ENCODE measurements at regions not wholly inside any gene's neighbourhood (a gene's known extent, or its start where the extent isn't known, plus 50 kb on each side); places are given as distances from the start of the nearest gene placed in this dataset.

GRCh38 chr1:90190523-90190922 is 195.6 kb downstream of the ZNF326 start:
- FAIRE-seq: no peak

- FAIRE-seq: no peak
Measured at GRCh38 chr1:90189889-90190288, 195.0 kb downstream of the ZNF326 start.

GRCh38 chr1:90187323-90187585 is 192.3 kb downstream of the ZNF326 start:
- FAIRE-seq: no peak

- no peak for FAIRE-seq
Measured at GRCh38 chr1:90186506-90187322, 191.8 kb downstream of the ZNF326 start.

- FAIRE-seq: no peak
Measured at GRCh38 chr1:90176530-90176929, 181.6 kb downstream of the ZNF326 start.

GRCh38 chr1:90175490-90176167 is 180.7 kb downstream of the ZNF326 start:
- no peak for FAIRE-seq

- FAIRE-seq: no peak
Measured at GRCh38 chr1:90174246-90174645, 179.3 kb downstream of the ZNF326 start.

- no peak for FAIRE-seq
Measured at GRCh38 chr1:90162216-90162615, 167.3 kb downstream of the ZNF326 start.

GRCh38 chr1:90161625-90162024 is 166.7 kb downstream of the ZNF326 start:
- FAIRE-seq: no peak

- FAIRE-seq: no peak
Measured at GRCh38 chr1:90155721-90156487, 161.0 kb downstream of the ZNF326 start.

- no peak for FAIRE-seq
Measured at GRCh38 chr1:90154711-90155110, 159.8 kb downstream of the ZNF326 start.

GRCh38 chr1:90149101-90149500 is 154.2 kb downstream of the ZNF326 start:
- no peak for FAIRE-seq

GRCh38 chr1:90147093-90147492 is 152.2 kb downstream of the ZNF326 start:
- no peak for FAIRE-seq

GRCh38 chr1:90144820-90145219 is 149.9 kb downstream of the ZNF326 start:
- FAIRE-seq: no peak

GRCh38 chr1:90143591-90143990 is 148.7 kb downstream of the ZNF326 start:
- FAIRE-seq: no peak

- FAIRE-seq: no peak
Measured at GRCh38 chr1:90142697-90143096, 147.8 kb downstream of the ZNF326 start.

GRCh38 chr1:90139837-90140236 is 144.9 kb downstream of the ZNF326 start:
- no peak for FAIRE-seq

- FAIRE-seq: no peak
Measured at GRCh38 chr1:90135286-90135685, 140.4 kb downstream of the ZNF326 start.

- FAIRE-seq: no peak
Measured at GRCh38 chr1:90134175-90134955, 139.5 kb downstream of the ZNF326 start.

GRCh38 chr1:90133133-90133532 is 138.2 kb downstream of the ZNF326 start:
- peak; percentile 74 for FAIRE-seq

- no peak for FAIRE-seq
Measured at GRCh38 chr1:90132306-90132705, 137.4 kb downstream of the ZNF326 start.

GRCh38 chr1:90127288-90127953 is 132.5 kb downstream of the ZNF326 start:
- FAIRE-seq: no peak

GRCh38 chr1:90126834-90127233 is 131.9 kb downstream of the ZNF326 start:
- no peak for FAIRE-seq

Data from islet of Langerhans (tissue), 1 donor.